Activated naive CD4-positive, alpha-beta T cell treated with anti-CD3 and anti-CD28 coated beads for 36 hours (primary cell): ENCODE measurements at regions not wholly inside any gene's neighbourhood (a gene's known extent, or its start where the extent isn't known, plus 50 kb on each side); places are given as distances from the start of the nearest gene placed in this dataset.
A peak's percentile ranks its signal among the peaks of the same experiment; 100 is the strongest.

Source experiments
- CTCF ChIA-PET: fragments of 350-600 bp; sonication (Branson Sonifier 250); formaldehyde crosslinking; loops from one replicate; lab custom pipeline; 2021; ENCODE audit warnings: antibody characterized with exemption; lab: Charles Lee
- DNase-seq: peaks from one replicate; pipeline ENCODE4 v3.0.0-alpha.2; 2020
- H3K27ac Mint-ChIP-seq: one replicate; pipeline ENCODE4 v1.8.0; 2021; ENCODE audit warnings: mild to moderate bottlenecking, mixed read lengths
- H3K27me3 Mint-ChIP-seq: one replicate; pipeline ENCODE4 v1.8.0; 2021; ENCODE audit warnings: low read depth, mixed read lengths
- H3K36me3 Mint-ChIP-seq: one replicate; pipeline ENCODE4 v1.8.0; 2021; ENCODE audit warnings: low read depth, mixed read lengths
- H3K4me1 Mint-ChIP-seq: one replicate; pipeline ENCODE4 v1.8.0; 2021; ENCODE audit warnings: low read depth, mixed read lengths
- H3K4me3 Mint-ChIP-seq: one replicate; pipeline ENCODE4 v1.8.0; 2021; ENCODE audit warnings: mild to moderate bottlenecking, moderate library complexity, mixed read lengths
- H3K9me3 Mint-ChIP-seq: one replicate; pipeline ENCODE4 v1.8.0; 2021; ENCODE audit warnings: mixed read lengths
- intact Hi-C: fragments of 100-400 bp; cut with micrococcal nuclease; formaldehyde crosslinking; loops from one replicate; pipeline ENCODE4 v1.15.1; 2023

- Mint-ChIP-seq H3K4me1 (no peaks in the 10 kb centered on the region), H3K4me3 (no peak overlapping the region), H3K27me3 (no peaks in the 10 kb centered on the region), H3K9me3 (no peaks in the 10 kb centered on the region), H3K36me3 (no peaks in the 10 kb centered on the region), H3K27ac (no peak overlapping the region)
- intact Hi-C loops: no loop called here
- DNase-seq: no peak
- CTCF ChIA-PET: interaction anchor here (1.6 kb wide), 1 partner anchor 128 kb away, joined by 5 read pairs; no protein-coding TSS in a partner anchor
Measured at GRCh38 chrX:15114743-15115566, 154.9 kb downstream of the ASB9 start.

GRCh38 chrX:15107367-15107988 lies 162.4 kb downstream of the ASB9 start:
- CTCF ChIA-PET: interaction anchor here (0.5 to 2.9 kb wide), 4 partner anchors 9 to 167 kb away, joined by 3 to 15 read pairs (median 6); no protein-coding TSS in a partner anchor
- peaks cover 10% of the 10 kb centered on the region for H3K9me3 Mint-ChIP-seq
- H3K27ac Mint-ChIP-seq: no peak overlapping the region
- H3K27me3 Mint-ChIP-seq: no peaks in the 10 kb centered on the region
- H3K36me3 Mint-ChIP-seq: no peaks in the 10 kb centered on the region
- H3K4me1 Mint-ChIP-seq: peaks cover 6% of the 10 kb centered on the region
- intact Hi-C loops: loop anchor here (1.0 to 10.0 kb wide), 3 partner anchors 36 to 357 kb away; no protein-coding TSS in a partner anchor
- H3K4me3 Mint-ChIP-seq: no peak overlapping the region
- DNase-seq: peak; percentile 6

- intact Hi-C loops: no loop called here
Measured at GRCh38 chrX:15098505-15098904, 171.4 kb downstream of the ASB9 start.

GRCh38 chrX:15087747-15088146 lies 182.1 kb downstream of the ASB9 start:
- H3K27me3 Mint-ChIP-seq: peaks cover 4% of the 10 kb centered on the region
- H3K4me3 Mint-ChIP-seq: no peak overlapping the region
- CTCF ChIA-PET: no interaction called here
- H3K36me3 Mint-ChIP-seq: no peaks in the 10 kb centered on the region
- intact Hi-C loops: no loop called here
- H3K27ac Mint-ChIP-seq: no peak overlapping the region
- no peaks in the 10 kb centered on the region for H3K9me3 Mint-ChIP-seq
- H3K4me1 Mint-ChIP-seq: no peaks in the 10 kb centered on the region
- DNase-seq: no peak

More at GRCh38 chrX:15098505-15098904, 171.4 kb downstream of the ASB9 start:
- Mint-ChIP-seq H3K27me3 (peaks cover 3% of the 10 kb centered on the region), H3K27ac (no peak overlapping the region), H3K4me1 (no peaks in the 10 kb centered on the region), H3K4me3 (no peak overlapping the region), H3K9me3 (no peaks in the 10 kb centered on the region), H3K36me3 (no peaks in the 10 kb centered on the region)
- DNase-seq: no peak
- CTCF ChIA-PET: no interaction called here

GRCh38 chrX:15073313-15073712 lies 196.6 kb downstream of the ASB9 start:
- no peak for DNase-seq
- Mint-ChIP-seq H3K9me3 (no peaks in the 10 kb centered on the region), H3K4me1 (no peaks in the 10 kb centered on the region), H3K36me3 (no peaks in the 10 kb centered on the region), H3K27me3 (peaks cover 6% of the 10 kb centered on the region), H3K27ac (no peak overlapping the region), H3K4me3 (no peak overlapping the region)
- intact Hi-C loops: no loop called here
- CTCF ChIA-PET: no interaction called here

- Mint-ChIP-seq H3K27me3 (peaks cover 5% of the 10 kb centered on the region), H3K4me3 (no peak overlapping the region), H3K27ac (no peak overlapping the region), H3K4me1 (no peaks in the 10 kb centered on the region), H3K9me3 (no peaks in the 10 kb centered on the region), H3K36me3 (no peaks in the 10 kb centered on the region)
- CTCF ChIA-PET: no interaction called here
- DNase-seq: no peak
- intact Hi-C loops: no loop called here
Measured at GRCh38 chrX:15072880-15073279, 197.0 kb downstream of the ASB9 start.

GRCh38 chrX:15072259-15072658 lies 197.6 kb downstream of the ASB9 start:
- H3K27me3 Mint-ChIP-seq: peaks cover 5% of the 10 kb centered on the region
- no peak for DNase-seq
- CTCF ChIA-PET: no interaction called here
- no peak overlapping the region for H3K27ac Mint-ChIP-seq
- no peaks in the 10 kb centered on the region for H3K9me3 Mint-ChIP-seq
- H3K36me3 Mint-ChIP-seq: no peaks in the 10 kb centered on the region
- intact Hi-C loops: no loop called here
- H3K4me1 Mint-ChIP-seq: no peaks in the 10 kb centered on the region
- no peak overlapping the region for H3K4me3 Mint-ChIP-seq

- H3K9me3 Mint-ChIP-seq: no peaks in the 10 kb centered on the region
- CTCF ChIA-PET: no interaction called here
- H3K4me1 Mint-ChIP-seq: no peaks in the 10 kb centered on the region
- H3K4me3 Mint-ChIP-seq: no peak overlapping the region
- DNase-seq: no peak
- no peak overlapping the region for H3K27ac Mint-ChIP-seq
- H3K36me3 Mint-ChIP-seq: peaks cover 2% of the 10 kb centered on the region
- intact Hi-C loops: no loop called here
- H3K27me3 Mint-ChIP-seq: peaks cover 2% of the 10 kb centered on the region
Measured at GRCh38 chrX:15059474-15059873, 186.3 kb downstream of the MOSPD2 start.

- Mint-ChIP-seq H3K36me3 (peaks cover 2% of the 10 kb centered on the region), H3K9me3 (no peaks in the 10 kb centered on the region), H3K4me3 (no peak overlapping the region), H3K27ac (no peak overlapping the region), H3K4me1 (no peaks in the 10 kb centered on the region), H3K27me3 (peaks cover 2% of the 10 kb centered on the region)
- CTCF ChIA-PET: no interaction called here
- intact Hi-C loops: no loop called here
- DNase-seq: no peak
Measured at GRCh38 chrX:15056044-15056443, 182.8 kb downstream of the MOSPD2 start.

GRCh38 chrX:15055146-15055930 lies 182.1 kb downstream of the MOSPD2 start:
- Mint-ChIP-seq H3K27ac (no peak overlapping the region), H3K36me3 (peaks cover 2% of the 10 kb centered on the region), H3K4me3 (no peak overlapping the region), H3K9me3 (no peaks in the 10 kb centered on the region), H3K27me3 (peaks cover 2% of the 10 kb centered on the region), H3K4me1 (no peaks in the 10 kb centered on the region)
- CTCF ChIA-PET: no interaction called here
- intact Hi-C loops: no loop called here
- no peak for DNase-seq

GRCh38 chrX:15050395-15050794 lies 177.2 kb downstream of the MOSPD2 start:
- peaks cover 2% of the 10 kb centered on the region for H3K36me3 Mint-ChIP-seq
- no peaks in the 10 kb centered on the region for H3K4me1 Mint-ChIP-seq
- H3K27ac Mint-ChIP-seq: no peak overlapping the region
- no peaks in the 10 kb centered on the region for H3K9me3 Mint-ChIP-seq
- DNase-seq: no peak
- CTCF ChIA-PET: no interaction called here
- no peak overlapping the region for H3K4me3 Mint-ChIP-seq
- peaks cover 2% of the 10 kb centered on the region for H3K27me3 Mint-ChIP-seq
- intact Hi-C loops: no loop called here

- no peak overlapping the region for H3K27ac Mint-ChIP-seq
- H3K4me1 Mint-ChIP-seq: no peaks in the 10 kb centered on the region
- intact Hi-C loops: no loop called here
- H3K27me3 Mint-ChIP-seq: no peaks in the 10 kb centered on the region
- CTCF ChIA-PET: no interaction called here
- no peak overlapping the region for H3K4me3 Mint-ChIP-seq
- H3K9me3 Mint-ChIP-seq: no peaks in the 10 kb centered on the region
- no peak for DNase-seq
- no peaks in the 10 kb centered on the region for H3K36me3 Mint-ChIP-seq
Measured at GRCh38 chrX:15043538-15043937, 170.3 kb downstream of the MOSPD2 start.
